ENCODE measurements at regions not wholly inside any gene's neighbourhood (a gene's known extent, or its start where the extent isn't known, plus 50 kb on each side); places are given as distances from the start of the nearest gene placed in this dataset.

- no peak for DNase-seq (ENCODE audit: low spot score)
- intact Hi-C loops (cut with DNase I), result no loop called here
Observed at GRCh38 chr11:95352733-95353346, 121.8 kb upstream of the SESN3 start.

- no peak for DNase-seq (ENCODE audit: low spot score)
- intact Hi-C loops (cut with DNase I), result no loop called here
Observed at GRCh38 chr11:95349345-95349942, 118.4 kb upstream of the SESN3 start.

- DNase-seq (ENCODE audit: low spot score), result no peak
- intact Hi-C loops (cut with DNase I), result no loop called here
Observed at GRCh38 chr11:95346265-95346664, 115.3 kb upstream of the SESN3 start.

GRCh38 chr11:95345651-95346050, 114.6 kb upstream of the SESN3 start:
- intact Hi-C loops (cut with DNase I), result no loop called here
- no peak for DNase-seq (ENCODE audit: low spot score)

- DNase-seq (ENCODE audit: low spot score), result no peak
- intact Hi-C loops (cut with DNase I), result no loop called here
Observed at GRCh38 chr11:95344932-95345642, 114.1 kb upstream of the SESN3 start.

- intact Hi-C loops (cut with DNase I), result no loop called here
Observed at GRCh38 chr11:95341221-95341620, 110.2 kb upstream of the SESN3 start.

GRCh38 chr11:95339086-95339901, 108.3 kb upstream of the SESN3 start:
- DNase-seq (ENCODE audit: low spot score), result no peak
- intact Hi-C loops (cut with DNase I), result no loop called here

More at GRCh38 chr11:95341221-95341620, 110.2 kb upstream of the SESN3 start:
- DNase-seq (ENCODE audit: low spot score), result no peak

GRCh38 chr11:95338430-95338991, 107.5 kb upstream of the SESN3 start:
- intact Hi-C loops (cut with DNase I), result no loop called here
- peak; percentile 89 for DNase-seq (ENCODE audit: low spot score)

- intact Hi-C loops (cut with DNase I), result no loop called here
- DNase-seq (ENCODE audit: low spot score), result no peak
Observed at GRCh38 chr11:95337972-95338429, 107.0 kb upstream of the SESN3 start.

GRCh38 chr11:95337175-95337957, 106.4 kb upstream of the SESN3 start:
- intact Hi-C loops (cut with DNase I), result no loop called here
- peak; percentile 87 for DNase-seq (ENCODE audit: low spot score)

GRCh38 chr11:95335989-95336388, 105.0 kb upstream of the SESN3 start:
- intact Hi-C loops (cut with DNase I), result no loop called here
- DNase-seq (ENCODE audit: low spot score), result no peak

- no peak for DNase-seq (ENCODE audit: low spot score)
- intact Hi-C loops (cut with DNase I), result no loop called here
Observed at GRCh38 chr11:95331161-95331560, 100.2 kb upstream of the SESN3 start.

- no peak for DNase-seq (ENCODE audit: low spot score)
- intact Hi-C loops (cut with DNase I), result no loop called here
Observed at GRCh38 chr11:95330302-95330701, 99.3 kb upstream of the SESN3 start.

GRCh38 chr11:95327273-95327948, 96.4 kb upstream of the SESN3 start:
- no peak for DNase-seq (ENCODE audit: low spot score)
- intact Hi-C loops (cut with DNase I), result no loop called here

- DNase-seq (ENCODE audit: low spot score), result no peak
- intact Hi-C loops (cut with DNase I), result no loop called here
Observed at GRCh38 chr11:95325777-95326258, 94.8 kb upstream of the SESN3 start.

- DNase-seq (ENCODE audit: low spot score), result no peak
- intact Hi-C loops (cut with DNase I), result no loop called here
Observed at GRCh38 chr11:95324826-95325225, 93.8 kb upstream of the SESN3 start.

- no peak for DNase-seq (ENCODE audit: low spot score)
- intact Hi-C loops (cut with DNase I), result no loop called here
Observed at GRCh38 chr11:95322539-95322938, 91.5 kb upstream of the SESN3 start.

- intact Hi-C loops (cut with DNase I), result no loop called here
Observed at GRCh38 chr11:95318498-95318897, 87.5 kb upstream of the SESN3 start.

More at GRCh38 chr11:95318498-95318897, 87.5 kb upstream of the SESN3 start:
- no peak for DNase-seq (ENCODE audit: low spot score)
